Right atrium auricular region (tissue), 2 donors: ENCODE measurements at regions not wholly inside any gene's neighbourhood (a gene's known extent, or its start where the extent isn't known, plus 50 kb on each side); places are given as distances from the start of the nearest gene placed in this dataset.

Experiments
- DNase-seq: peaks from one replicate; pipeline ENCODE4 v3.0.0-alpha.2; 2019; ENCODE audit warnings: low spot score
- H3K27ac ChIP-seq, 2 donors: fragments of 200-600 bp; sonication (generic); 1 replicate in 1 of 2; 2 replicates in 1 of 2; pipeline ENCODE4 v1.5.1; 2016 to 2019
- H3K27me3 ChIP-seq, 2 donors: fragments of 200-600 bp; sonication (generic); one replicate each; pipeline versions ENCODE4 v1.5.1 to v1.6.0; 2017 to 2019
- H3K36me3 ChIP-seq: fragments of 200-600 bp; sonication (generic); one replicate; pipeline ENCODE4 v1.5.1; 2016
- H3K4me1 ChIP-seq, 2 donors: fragments of 200-600 bp; sonication (generic); one replicate each; pipeline versions ENCODE4 v1.5.1 to v1.6.0; 2017 to 2019
- H3K4me3 ChIP-seq, 2 donors: fragments of 200-600 bp; sonication (generic); 1 replicate in 1 of 2; 2 replicates in 1 of 2; pipeline ENCODE4 v1.5.1; 2017 to 2019; ENCODE audit warnings: mild to moderate bottlenecking in 1 of 2, moderate library complexity in 1 of 2
- H3K9me3 ChIP-seq, 2 donors: fragments of 200-600 bp; sonication (generic); one replicate each; pipeline ENCODE4 v1.5.1; 2019
- TF ChIP-seq, protein P1 (sequence below), 2 donors: fragments of 200-600 bp; sonication (generic); IDR thresholded peaks; one replicate each; pipeline ENCODE4 v1.5.1; 2019; ENCODE audit warnings: antibody characterized with exemption in 2 of 2

GRCh38 chr9:99750526-99750925 is 71.2 kb upstream of the NR4A3 start:
- H3K27me3 ChIP-seq = no peaks in the 10 kb centered on the region
- TF ChIP-seq, protein P1, sequence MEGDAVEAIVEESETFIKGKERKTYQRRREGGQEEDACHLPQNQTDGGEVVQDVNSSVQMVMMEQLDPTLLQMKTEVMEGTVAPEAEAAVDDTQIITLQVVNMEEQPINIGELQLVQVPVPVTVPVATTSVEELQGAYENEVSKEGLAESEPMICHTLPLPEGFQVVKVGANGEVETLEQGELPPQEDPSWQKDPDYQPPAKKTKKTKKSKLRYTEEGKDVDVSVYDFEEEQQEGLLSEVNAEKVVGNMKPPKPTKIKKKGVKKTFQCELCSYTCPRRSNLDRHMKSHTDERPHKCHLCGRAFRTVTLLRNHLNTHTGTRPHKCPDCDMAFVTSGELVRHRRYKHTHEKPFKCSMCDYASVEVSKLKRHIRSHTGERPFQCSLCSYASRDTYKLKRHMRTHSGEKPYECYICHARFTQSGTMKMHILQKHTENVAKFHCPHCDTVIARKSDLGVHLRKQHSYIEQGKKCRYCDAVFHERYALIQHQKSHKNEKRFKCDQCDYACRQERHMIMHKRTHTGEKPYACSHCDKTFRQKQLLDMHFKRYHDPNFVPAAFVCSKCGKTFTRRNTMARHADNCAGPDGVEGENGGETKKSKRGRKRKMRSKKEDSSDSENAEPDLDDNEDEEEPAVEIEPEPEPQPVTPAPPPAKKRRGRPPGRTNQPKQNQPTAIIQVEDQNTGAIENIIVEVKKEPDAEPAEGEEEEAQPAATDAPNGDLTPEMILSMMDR (IDR thresholded peaks at IDR 0.05) = no peak
- no peaks in the 10 kb centered on the region for H3K9me3 ChIP-seq
- H3K4me3 ChIP-seq = no peak overlapping the region
- H3K27ac ChIP-seq = no peak overlapping the region
- no peaks in the 10 kb centered on the region for H3K36me3 ChIP-seq
- no peaks in the 10 kb centered on the region for H3K4me1 ChIP-seq
- no peak for DNase-seq

DNA sequence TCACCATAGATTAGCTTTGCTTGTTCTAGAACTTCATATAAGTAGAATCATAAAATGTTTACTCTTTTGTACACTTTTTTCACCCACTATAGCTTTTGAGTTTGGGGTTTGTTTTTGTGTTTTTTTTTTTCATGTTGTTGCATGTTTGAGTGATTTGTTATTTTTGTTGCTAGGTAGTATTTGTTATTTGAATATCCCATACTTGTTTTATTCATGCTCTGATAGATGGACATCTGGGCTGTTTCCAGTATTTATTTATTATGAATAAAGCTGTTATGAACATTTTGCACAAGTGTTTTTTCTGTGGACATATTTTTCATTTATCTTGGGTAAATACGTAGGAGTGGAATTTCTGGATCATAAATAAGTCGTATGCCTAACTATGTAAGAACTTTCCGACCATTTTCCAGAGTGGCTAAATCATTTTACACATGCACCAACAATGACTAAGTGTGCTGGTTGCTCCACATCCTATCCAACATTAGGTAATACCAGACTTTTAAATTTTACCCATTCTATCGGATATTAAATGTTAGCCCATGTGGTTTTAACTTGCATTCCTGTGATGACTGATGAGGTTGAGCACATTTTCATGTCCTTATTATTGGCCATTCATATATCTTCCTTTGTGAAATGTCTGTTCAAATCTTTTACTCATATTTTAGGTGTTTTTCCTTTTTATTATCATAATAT is 69.1 kb upstream of the NR4A3 start:
- Histone ChIP-seq H3K4me1 (no peaks in the 10 kb centered on the region), H3K27me3 (no peaks in the 10 kb centered on the region), H3K4me3 (no peak overlapping the region), H3K27ac (no peak overlapping the region), H3K36me3 (no peaks in the 10 kb centered on the region), H3K9me3 (no peaks in the 10 kb centered on the region)
- TF ChIP-seq, protein P1 (IDR thresholded peaks at IDR 0.05) = no peak
- no peak for DNase-seq

DNA sequence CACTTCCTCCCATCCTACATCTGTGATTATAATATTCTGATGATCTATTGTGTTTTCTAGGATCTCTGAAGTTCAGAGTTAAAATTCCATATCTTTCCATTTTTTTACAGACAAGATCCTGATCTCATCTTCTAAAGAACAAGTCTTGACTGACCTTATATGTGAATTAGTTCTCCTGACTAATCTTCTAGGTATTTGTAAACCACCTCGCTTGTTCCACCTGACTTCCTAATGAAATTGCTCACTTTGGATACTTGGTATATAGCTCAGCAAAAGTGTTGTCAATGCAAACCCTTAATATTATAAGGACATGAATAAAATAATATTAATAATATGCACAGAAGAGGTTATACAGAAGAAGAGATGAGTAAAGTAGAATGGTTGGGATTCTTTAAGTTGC is 68.2 kb upstream of the NR4A3 start:
- Histone ChIP-seq H3K36me3 (no peaks in the 10 kb centered on the region), H3K9me3 (no peaks in the 10 kb centered on the region), H3K27me3 (no peaks in the 10 kb centered on the region), H3K4me3 (no peak overlapping the region), H3K4me1 (no peaks in the 10 kb centered on the region), H3K27ac (no peak overlapping the region)
- no peak for DNase-seq
- TF ChIP-seq, protein P1 (IDR thresholded peaks at IDR 0.05) = no peak

- Histone ChIP-seq H3K9me3 (no peaks in the 10 kb centered on the region), H3K36me3 (no peaks in the 10 kb centered on the region), H3K4me3 (no peak overlapping the region), H3K4me1 (no peaks in the 10 kb centered on the region), H3K27ac (no peak overlapping the region), H3K27me3 (no peaks in the 10 kb centered on the region)
- TF ChIP-seq, protein P1 (IDR thresholded peaks at IDR 0.05) = no peak
- no peak for DNase-seq
Observed at GRCh38 chr9:99760421-99760820, 61.3 kb upstream of the NR4A3 start.

GRCh38 chr9:99762470-99762869 is 59.2 kb upstream of the NR4A3 start:
- no peaks in the 10 kb centered on the region for H3K36me3 ChIP-seq
- H3K27ac ChIP-seq = no peak overlapping the region
- no peak overlapping the region for H3K4me3 ChIP-seq
- no peaks in the 10 kb centered on the region for H3K9me3 ChIP-seq
- TF ChIP-seq, protein P1 (IDR thresholded peaks at IDR 0.05) = no peak
- DNase-seq = no peak
- no peaks in the 10 kb centered on the region for H3K27me3 ChIP-seq
- no peaks in the 10 kb centered on the region for H3K4me1 ChIP-seq
